Stimulated activated CD4-positive, alpha-beta T cell treated with anti-CD3 and anti-CD28 coated beads, Interleukin-12 subunit alpha, Interleukin-12 subunit beta, amount 100 ng/mL, for 4 hours (primary cell): ENCODE measurements at regions not wholly inside any gene's neighbourhood (a gene's known extent, or its start where the extent isn't known, plus 50 kb on each side); places are given as distances from the start of the nearest gene placed in this dataset.
"Not testable (repeated sequence)": the region's sequence is repeated elsewhere in the genome, so short reads cannot be mapped to it uniquely, and the experiment has no call there.

Experiments
- DNase-seq: peaks from one replicate; pipeline ENCODE4 v3.0.0-alpha.2; 2020

DNA sequence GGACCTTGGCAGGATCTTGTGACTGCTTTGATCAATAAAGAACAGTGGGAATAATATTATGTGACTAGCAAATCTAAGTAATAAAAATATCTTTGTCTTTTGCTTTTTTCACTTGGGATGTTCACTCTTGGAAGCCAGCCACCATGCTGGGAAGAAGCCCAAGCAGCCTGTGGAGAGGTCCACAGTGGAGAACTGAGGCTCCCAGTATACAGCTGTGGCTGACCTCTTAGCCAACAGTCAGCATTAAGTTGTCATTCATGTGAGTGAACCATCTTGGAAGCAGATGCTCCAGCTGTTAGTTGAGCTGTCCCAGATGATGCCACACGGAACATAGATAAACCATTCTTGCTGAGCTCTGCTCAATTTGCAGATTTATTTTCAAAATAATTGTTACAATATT is 160.0 kb downstream of the OSR1 start:
- no peak for DNase-seq

DNA sequence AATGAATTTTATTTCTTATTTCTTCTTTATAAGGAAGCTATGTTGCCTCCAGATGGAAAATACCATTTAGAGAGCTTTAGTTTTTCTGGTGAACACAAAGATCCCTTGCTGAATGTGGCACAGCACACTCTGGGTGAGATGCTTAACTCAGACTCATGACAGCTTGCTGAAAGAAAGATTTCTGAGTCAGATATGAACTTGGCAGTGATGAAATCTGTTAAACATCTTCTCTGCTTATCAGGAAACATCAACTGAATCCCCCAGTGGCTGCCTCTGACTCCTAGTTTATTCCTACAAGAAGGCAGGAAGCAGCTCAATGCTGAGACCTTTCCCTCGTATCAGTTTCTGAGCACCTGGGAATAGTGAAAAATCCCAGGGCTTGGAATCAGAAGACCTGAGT is 162.8 kb downstream of the OSR1 start:
- DNase-seq: no peak

GRCh38 chr2:19189391-19189790 is 169.0 kb downstream of the OSR1 start:
- DNase-seq: no peak

DNA sequence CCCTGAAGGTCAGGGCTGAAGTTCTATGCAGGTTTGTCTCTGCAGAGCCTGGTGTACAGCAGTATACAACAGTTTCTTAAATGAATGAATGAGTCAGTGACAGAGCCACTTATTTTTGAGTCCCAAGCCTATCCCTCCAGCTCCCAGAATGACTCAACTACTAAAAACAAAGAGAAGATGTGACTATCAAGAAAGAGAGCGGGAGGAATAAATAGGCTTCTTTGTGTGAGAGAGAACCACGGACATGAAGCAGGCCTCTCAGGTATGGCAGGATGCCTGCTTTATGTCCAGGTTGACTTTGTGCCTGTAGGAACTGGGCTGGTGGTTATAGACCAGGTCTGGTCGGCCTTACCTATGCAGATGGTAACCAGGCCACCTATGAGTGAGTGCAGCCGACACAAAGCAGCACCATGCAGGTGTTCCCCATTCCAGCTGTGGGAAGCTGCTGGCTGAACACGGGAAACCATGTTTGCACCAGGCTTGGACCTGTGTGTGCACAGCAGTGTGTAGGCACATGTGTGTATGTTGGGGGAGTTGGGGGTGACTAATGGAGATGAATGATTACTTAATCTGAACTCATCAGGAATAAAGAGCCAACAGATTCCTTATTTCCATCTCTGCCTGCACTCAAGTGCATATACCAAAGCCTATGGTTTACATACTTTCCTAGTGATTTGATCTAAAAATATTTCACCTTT is 171.0 kb downstream of the OSR1 start:
- DNase-seq: no peak

DNA sequence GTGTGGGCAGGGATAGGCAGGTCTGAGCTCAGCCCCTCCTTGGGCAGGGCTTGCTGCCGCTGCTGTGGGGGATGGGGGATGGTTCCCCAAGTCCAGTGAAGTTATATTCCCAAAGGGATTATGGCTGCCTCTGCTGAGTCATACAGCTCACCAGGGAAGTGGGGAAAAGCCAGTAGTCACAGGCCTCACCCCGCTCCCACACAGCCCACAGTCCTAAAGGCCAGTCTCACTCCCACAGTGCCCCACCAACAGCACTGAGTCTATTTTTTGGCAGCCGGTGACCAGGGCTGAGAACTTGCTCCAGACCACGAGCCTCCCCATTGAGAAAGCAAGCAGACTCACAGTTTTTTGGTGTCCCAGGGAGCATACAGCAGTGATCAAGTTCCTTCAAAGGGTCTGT is 173.3 kb downstream of the OSR1 start:
- no peak for DNase-seq

DNA sequence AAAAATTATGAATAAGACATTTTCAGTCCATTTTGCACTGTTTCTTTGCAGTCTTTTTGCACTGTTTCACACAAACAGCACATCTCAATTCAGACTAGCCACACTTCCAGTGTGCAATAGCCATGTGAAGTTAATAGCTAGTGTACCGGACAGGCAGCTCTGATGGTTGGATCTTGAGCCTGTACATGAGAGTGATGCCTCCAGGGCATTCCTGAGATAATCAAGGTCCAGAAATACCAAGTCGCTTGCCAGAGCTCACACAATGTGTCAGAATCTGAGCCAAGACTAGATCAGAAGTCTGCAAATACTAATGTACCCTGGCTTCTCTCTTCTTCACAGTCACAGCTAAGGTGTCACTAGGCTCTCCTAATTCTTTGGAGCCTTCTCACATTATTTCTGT is 180.2 kb downstream of the OSR1 start:
- DNase-seq: no peak

DNA sequence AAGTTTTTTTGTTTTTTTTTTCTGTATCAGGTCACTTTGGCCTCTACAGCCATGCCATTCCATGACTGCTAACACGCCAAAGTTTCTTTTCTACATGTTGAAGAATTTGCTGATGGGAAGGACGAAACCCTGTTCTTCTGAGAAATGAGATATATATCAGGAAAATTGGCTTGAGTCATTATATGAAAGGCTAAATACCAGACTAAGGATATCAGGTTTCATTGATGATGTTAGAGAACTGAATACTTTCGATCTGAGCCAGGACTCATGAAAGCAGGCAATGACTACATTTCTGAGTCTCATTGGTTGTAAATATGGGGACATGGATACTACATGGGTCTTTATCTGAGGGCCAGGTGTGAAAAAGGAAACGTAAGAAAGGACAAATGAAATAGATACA is 181.4 kb downstream of the OSR1 start:
- no peak for DNase-seq

DNA sequence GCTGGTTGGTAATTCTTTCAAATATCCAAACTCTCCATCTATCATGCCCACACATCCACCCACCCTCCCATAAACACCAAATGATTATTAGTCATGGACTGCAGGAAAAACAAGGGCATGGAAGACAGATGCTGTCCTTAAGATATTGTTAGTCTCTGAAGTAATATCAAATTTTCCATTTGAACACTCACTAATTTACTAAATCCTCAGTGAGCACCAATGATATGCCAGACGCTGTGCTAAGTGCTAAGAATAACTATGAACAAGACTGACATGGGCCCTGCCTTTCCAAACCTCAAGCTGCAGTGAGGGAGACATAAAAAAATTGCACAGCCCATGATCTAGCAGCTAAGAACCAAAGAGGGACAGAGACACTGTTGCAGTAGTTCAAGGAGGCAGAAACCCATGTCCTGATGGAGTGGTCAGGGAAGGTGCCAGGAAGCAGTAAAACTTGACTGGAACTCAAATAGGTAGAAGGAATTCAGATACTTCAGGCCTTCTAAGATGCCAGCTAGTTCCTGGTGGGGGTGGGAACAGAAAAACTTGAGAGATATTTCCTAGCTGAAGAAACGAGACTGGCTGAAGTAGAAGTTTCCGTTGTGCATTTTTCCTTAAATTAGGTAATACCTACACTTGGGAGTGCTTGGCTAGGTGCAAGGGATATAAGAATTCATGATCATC is 182.1 kb downstream of the OSR1 start:
- no peak for DNase-seq

DNA sequence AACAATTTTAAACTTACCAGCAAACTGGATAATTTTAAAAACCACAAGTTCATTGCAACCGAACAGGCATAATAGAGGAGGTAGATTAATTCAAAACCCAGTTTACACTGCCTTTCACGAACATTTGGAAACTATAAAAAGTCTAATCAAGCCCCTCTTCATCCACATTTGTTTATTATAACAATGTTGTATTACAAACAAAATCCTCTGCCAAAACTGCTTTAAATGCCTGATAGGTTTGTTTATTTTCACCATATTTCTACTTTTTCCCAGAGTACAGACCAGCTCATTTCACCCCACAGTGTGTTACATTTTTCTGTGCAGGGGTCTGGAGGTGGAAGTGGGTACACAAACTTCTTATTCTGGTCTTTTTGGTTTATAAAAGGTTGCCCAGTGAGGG is 184.2 kb downstream of the OSR1 start:
- no peak for DNase-seq

GRCh38 chr2:19171409-19171808 is 187.0 kb downstream of the OSR1 start:
- no peak for DNase-seq

DNA sequence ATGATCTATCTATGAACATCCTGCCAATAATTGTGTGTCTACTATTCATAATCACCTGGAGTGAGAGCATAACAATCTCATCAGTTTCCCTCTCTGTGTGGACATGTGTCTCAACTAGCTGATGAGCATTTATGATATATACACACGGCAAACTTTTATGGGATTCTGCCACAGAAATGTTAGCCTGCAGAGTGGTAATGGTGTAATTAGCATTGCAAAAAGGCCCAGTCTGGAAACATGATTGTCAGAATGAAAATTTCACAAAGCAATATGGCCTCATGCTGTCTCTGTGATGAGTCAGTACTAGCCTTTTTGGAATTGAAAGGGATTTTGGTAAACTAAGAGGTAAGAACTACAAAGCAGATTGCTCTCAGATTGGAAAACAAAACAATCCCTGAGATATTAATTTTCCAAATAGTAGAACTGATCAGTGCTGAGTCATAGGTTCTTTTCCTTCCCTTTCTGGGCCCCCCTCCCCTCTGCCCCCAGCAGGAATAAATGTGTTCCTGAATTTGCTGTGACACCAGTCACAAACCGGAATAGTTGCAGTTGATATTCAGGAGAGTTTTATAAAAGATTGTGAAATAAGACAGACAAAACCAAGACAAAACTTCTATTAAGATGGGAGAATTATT is 189.2 kb downstream of the OSR1 start:
- no peak for DNase-seq

GRCh38 chr2:19164099-19164498 is 194.3 kb downstream of the OSR1 start:
- not testable (repeated sequence) for DNase-seq

DNA sequence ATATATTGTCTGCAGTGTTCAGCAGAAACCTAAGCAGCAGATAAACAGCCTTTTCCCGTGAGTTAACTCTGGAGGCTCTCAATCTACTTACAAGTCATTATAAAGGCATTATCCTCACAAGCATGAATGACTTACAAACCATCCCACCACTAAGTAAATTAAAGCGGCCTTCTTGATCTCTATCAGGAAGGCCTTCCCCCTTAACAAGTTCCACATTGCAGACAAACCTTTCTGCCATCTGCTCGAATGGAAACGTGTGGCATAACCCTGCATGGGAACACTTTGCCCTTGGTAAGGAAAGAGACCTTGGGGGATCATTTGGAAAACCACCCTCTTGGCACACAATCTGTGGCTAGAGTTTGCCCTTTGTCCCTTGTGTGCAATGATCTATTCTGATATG is 199.5 kb downstream of the OSR1 start:
- DNase-seq: no peak

- DNase-seq: no peak
Observed at GRCh38 chr2:19158211-19158610, 200.2 kb downstream of the OSR1 start.

DNA sequence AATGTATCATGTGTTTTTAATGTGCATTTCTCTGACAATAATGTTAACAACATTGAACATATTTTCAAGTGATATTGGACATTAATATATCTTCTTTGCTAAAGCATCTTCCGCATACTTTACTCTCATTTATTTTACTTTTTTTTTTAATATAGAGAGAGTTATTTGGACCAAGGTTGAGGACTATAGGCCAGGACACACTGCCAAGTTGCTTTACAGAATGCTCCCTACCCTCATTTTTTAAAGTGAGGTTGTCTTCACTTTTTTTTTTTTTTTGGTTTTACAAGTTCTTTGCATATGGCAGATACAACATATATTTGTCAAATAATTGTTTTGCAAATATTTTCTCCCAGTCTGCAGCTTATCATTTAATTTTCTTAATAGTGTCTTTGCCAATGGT is 201.8 kb downstream of the OSR1 start:
- DNase-seq: no peak

GRCh38 chr2:19150726-19151125 is 207.7 kb downstream of the OSR1 start:
- DNase-seq: no peak

- no peak for DNase-seq
Observed at GRCh38 chr2:19146867-19147266, 211.6 kb downstream of the OSR1 start.

DNA sequence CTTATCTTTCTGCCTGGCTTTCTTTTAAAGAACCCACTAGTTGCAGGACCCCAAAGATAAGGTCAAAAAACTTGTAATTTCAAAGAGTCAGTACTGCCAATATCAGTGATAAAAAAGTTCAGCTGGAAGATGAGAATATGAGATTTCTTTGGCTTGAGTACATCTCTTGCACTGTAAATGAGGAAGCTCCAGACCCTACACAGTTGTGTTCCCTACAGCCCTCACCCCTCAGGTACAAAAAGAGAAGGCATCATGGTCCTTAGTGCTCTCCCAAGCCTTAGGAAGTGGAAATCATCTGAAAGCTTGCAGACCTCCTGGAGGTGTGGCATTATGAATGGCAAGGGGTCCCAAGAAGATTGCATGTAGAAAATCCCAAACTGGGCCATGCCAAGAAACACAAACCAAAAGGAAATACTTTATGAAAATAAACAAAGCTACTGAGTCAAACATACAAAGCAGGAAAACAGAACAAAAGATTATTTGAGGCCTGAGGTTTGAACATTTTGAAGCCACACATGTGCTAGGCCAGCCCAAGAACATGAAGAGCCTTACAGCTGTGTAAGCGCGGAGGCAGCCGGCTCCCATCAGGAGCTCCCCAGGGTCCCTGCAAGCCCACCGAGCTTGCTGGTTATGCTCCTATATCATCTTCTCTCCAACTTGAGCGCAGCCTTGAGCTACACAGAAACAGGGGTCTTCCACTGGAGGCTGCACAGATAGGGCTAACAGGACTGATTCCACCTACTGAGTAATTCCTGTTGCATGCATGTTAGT is 217.0 kb downstream of the OSR1 start:
- DNase-seq: no peak

- DNase-seq: no peak
Observed at GRCh38 chr2:19140463-19141208, 217.8 kb downstream of the OSR1 start.

DNA sequence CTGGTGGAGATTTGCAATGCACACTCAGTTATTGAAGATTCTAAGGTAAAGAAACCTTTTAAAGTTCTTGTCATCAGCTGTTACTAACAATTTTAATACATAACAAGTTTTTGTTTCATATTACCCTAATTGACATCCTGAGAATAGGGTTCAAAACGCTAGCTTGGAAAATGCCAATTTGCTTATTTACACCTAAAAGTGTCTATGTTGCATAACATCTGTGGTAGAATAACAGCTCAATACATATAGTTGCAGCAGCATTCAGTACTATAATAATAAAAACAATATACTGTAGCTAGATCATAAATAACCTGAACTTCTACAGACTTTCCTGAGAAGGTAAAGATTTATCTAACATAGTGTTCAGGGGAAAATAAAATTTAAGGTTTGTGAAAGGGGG is 219.0 kb downstream of the OSR1 start:
- DNase-seq: no peak

DNA sequence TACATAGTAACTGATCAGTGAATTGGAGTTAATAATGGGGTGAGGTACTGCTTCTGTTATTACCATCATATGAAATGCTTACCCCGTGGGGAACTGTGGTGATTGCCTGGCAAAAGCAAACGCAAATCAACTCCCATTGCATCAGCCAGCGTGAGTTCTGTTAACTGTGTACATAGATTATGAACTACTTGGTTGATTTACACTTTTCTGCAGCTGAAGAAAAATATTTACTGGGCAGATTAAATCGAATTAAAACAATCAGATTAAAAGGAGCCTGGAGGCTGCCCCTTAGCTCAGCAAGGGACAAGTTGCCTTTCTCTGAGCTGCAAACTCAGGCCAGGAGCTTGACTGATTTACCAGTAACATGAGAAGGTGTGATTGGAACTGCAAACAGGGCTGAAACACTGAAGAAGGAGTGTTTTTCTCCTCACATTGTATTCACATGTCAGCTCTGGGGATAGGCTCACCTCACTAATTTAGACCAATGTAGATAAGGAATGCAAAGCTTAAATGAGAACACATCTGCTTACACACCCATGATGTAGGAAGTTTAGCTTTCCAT is 220.1 kb downstream of the OSR1 start:
- no peak for DNase-seq

DNA sequence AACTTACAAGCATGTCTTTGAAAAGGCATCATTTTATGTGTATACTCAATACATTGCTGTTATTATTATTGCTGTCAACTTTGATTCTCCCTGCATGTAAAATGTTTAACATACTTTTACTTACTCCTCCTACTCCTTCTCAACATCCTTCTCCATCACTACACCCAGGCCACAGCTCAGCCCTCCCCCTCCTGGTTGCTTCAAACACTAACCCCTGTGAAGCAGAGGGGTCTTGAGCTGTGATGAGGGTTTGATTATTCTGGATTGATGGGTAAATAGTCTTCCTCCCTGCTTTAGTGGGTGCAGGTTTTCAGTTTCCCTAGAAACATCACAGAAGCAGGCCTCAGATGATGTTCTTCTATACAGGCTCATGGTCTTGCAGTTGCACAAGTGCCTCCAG is 221.0 kb downstream of the OSR1 start:
- DNase-seq: no peak

- DNase-seq: no peak
Observed at GRCh38 chr2:19132967-19133366, 225.5 kb downstream of the OSR1 start.
